H1 (cell line): ENCODE measurements at regions not wholly inside any gene's neighbourhood (a gene's known extent, or its start where the extent isn't known, plus 50 kb on each side); places are given as distances from the start of the nearest gene placed in this dataset.

Experiments
- CTCF ChIA-PET: fragments of 300-600 bp; sonication (Branson Sonifier 250); formaldehyde crosslinking; loops from one replicate; lab custom pipeline; 2021; ENCODE audit not compliant: partially characterized antibody; lab: Charles Lee
- POLR2A ChIA-PET: fragments of 300-600 bp; sonication (Branson Sonifier 250); formaldehyde crosslinking; loops from one replicate; lab custom pipeline; 2021; ENCODE audit warnings: inconsistent platforms; ENCODE audit not compliant: partially characterized antibody; lab: Charles Lee
- DNase-seq, 2 experiments: peaks; one replicate each; pipeline versions ENCODE4 v3.0.0 to v3.0.0-alpha.2; 2010 to 2022; ENCODE audit warnings: low spot score in 2 of 2, low read depth in 1 of 2, mixed read lengths in 1 of 2
- FAIRE-seq: peaks from 2 replicates; lab custom pipeline; 2011; peaks lifted over from hg19 to GRCh38; lab: Jason Lieb, UNC
- H2AFZ ChIP-seq: 2 replicates; pipeline ENCODE4 v1.8.1; 2012; ENCODE audit warnings: low read length, inconsistent platforms
- H2AK5ac ChIP-seq: 2 replicates; pipeline ENCODE4 v1.6.1; 2013; ENCODE audit warnings: low read depth, low read length
- H2BK120ac ChIP-seq: replicated peaks from 2 replicates; pipeline ENCODE3; 2013; ENCODE audit warnings: low read depth, low read length, inconsistent platforms
- H2BK12ac ChIP-seq: 2 replicates; pipeline ENCODE4 v1.6.1; 2013; ENCODE audit warnings: low read depth, low read length
- H2BK15ac ChIP-seq: 2 replicates; pipeline ENCODE4 v1.6.1; 2013; ENCODE audit warnings: low read length
- H2BK20ac ChIP-seq: 2 replicates; pipeline ENCODE4 v1.6.1; 2013; ENCODE audit warnings: low read length
- H2BK5ac ChIP-seq: 2 replicates; pipeline ENCODE4 v1.6.1; 2013; ENCODE audit warnings: low read depth, low read length
- H3K14ac ChIP-seq: 2 replicates; pipeline ENCODE4 v1.6.1; 2013; ENCODE audit warnings: inconsistent platforms; ENCODE audit not compliant: insufficient read length
- H3K18ac ChIP-seq: 2 replicates; pipeline ENCODE4 v1.6.1; 2013; ENCODE audit warnings: low read length; ENCODE audit errors: extremely low read depth
- H3K23ac ChIP-seq: 2 replicates; pipeline ENCODE4 v1.6.1; 2013; ENCODE audit warnings: inconsistent platforms; ENCODE audit not compliant: insufficient read length
- H3K23me2 ChIP-seq: 2 replicates; pipeline ENCODE4 v1.6.1; 2013; ENCODE audit warnings: low read depth, low read length
- H3K27ac ChIP-seq: 2 replicates; pipeline ENCODE4 v1.6.1; 2011; ENCODE audit warnings: low read depth, low read length, inconsistent platforms
- H3K27me3 ChIP-seq, 4 experiments: replicated peaks in 1 of 4; 1 replicate in 1 of 4; 2 replicates in 3 of 4; pipeline versions ENCODE4 v1.6.1 to v1.8.1; 2011 to 2013; ENCODE audit warnings: low read length in 3 of 4, mild to moderate bottlenecking in 3 of 4, inconsistent platforms in 2 of 4, mixed read lengths in 2 of 4, moderate library complexity in 1 of 4; ENCODE audit not compliant: control insufficient read depth in 3 of 4, insufficient read depth in 3 of 4; ENCODE audit errors: extremely low read depth in 1 of 4
- H3K36me3 ChIP-seq, 4 experiments: 2 replicates each; pipeline versions ENCODE4 v1.6.1 to v1.8.1; 2011 to 2013; ENCODE audit warnings: mild to moderate bottlenecking in 4 of 4, low read length in 3 of 4, moderate library complexity in 2 of 4, control low read depth in 1 of 4, inconsistent platforms in 1 of 4; ENCODE audit not compliant: insufficient read depth in 4 of 4, control insufficient read depth in 2 of 4
- H3K4ac ChIP-seq: replicated peaks from 2 replicates; pipeline ENCODE3; 2013; ENCODE audit warnings: low read length, low read depth, mixed read lengths, inconsistent platforms; ENCODE audit not compliant: insufficient read length
- H3K4me1 ChIP-seq, 4 experiments: replicated peaks in 1 of 4; 1 replicate in 1 of 4; 2 replicates in 3 of 4; pipeline versions ENCODE4 v1.6.1 to v1.8.1; 2011 to 2013; ENCODE audit warnings: low read length in 3 of 4, inconsistent platforms in 2 of 4, mixed read lengths in 1 of 4; ENCODE audit not compliant: insufficient read depth in 4 of 4, control insufficient read depth in 3 of 4
- H3K4me2 ChIP-seq, 2 experiments: 2 replicates each; pipeline versions ENCODE4 v1.6.1 to v1.8.1; 2011 to 2013; ENCODE audit warnings: low read depth in 2 of 2, low read length in 2 of 2, control low read depth in 1 of 2, inconsistent platforms in 1 of 2, mild to moderate bottlenecking in 1 of 2; ENCODE audit not compliant: insufficient read depth in 1 of 2
- H3K4me3 ChIP-seq, 4 experiments: fragments of 200-600, 300-600 bp in 1 of 4; sonication (generic), shearing (Covaris generic), sonication (Bioruptor Twin) in 1 of 4; 2 replicates each; pipeline versions ENCODE4 v1.5.1 to v1.8.1; 2011 to 2016; ENCODE audit warnings: low read length in 4 of 4, low read depth in 3 of 4, control low read depth in 2 of 4, inconsistent platforms in 2 of 4, mild to moderate bottlenecking in 2 of 4, mixed read lengths in 1 of 4, moderate library complexity in 1 of 4; ENCODE audit not compliant: insufficient read depth in 2 of 4; ENCODE audit errors: extremely low read depth in 1 of 4
- H3K56ac ChIP-seq: replicated peaks from 2 replicates; pipeline ENCODE3; 2013; ENCODE audit warnings: low read depth, mild to moderate bottlenecking, mixed read lengths, low read length, inconsistent platforms; ENCODE audit not compliant: insufficient read length
- H3K79me1 ChIP-seq: 2 replicates; pipeline ENCODE4 v1.6.1; 2013; ENCODE audit warnings: low read depth, low read length, control low read depth
- H3K79me2 ChIP-seq, 2 experiments: 2 replicates each; pipeline versions ENCODE4 v1.6.1 to v1.8.1; 2012 to 2013; ENCODE audit warnings: low read length in 2 of 2, mild to moderate bottlenecking in 2 of 2, inconsistent platforms in 1 of 2; ENCODE audit not compliant: insufficient read depth in 2 of 2, control insufficient read depth in 1 of 2
- H3K9ac ChIP-seq, 4 experiments: replicated peaks in 1 of 4; 1 replicate in 1 of 4; 2 replicates in 3 of 4; pipeline versions ENCODE4 v1.6.1 to v1.8.1; 2011 to 2013; ENCODE audit warnings: low read depth in 3 of 4, low read length in 3 of 4, control low read depth in 2 of 4, mild to moderate bottlenecking in 2 of 4, moderate library complexity in 2 of 4, inconsistent platforms in 1 of 4; ENCODE audit errors: extremely low read depth in 1 of 4
- H3K9me3 ChIP-seq, 2 experiments: 2 replicates each; pipeline versions ENCODE4 v1.6.1 to v1.8.1; 2012 to 2013; ENCODE audit warnings: mild to moderate bottlenecking in 2 of 2, moderate library complexity in 2 of 2, control low read depth in 1 of 2, inconsistent platforms in 1 of 2, low read depth in 1 of 2, low read length in 1 of 2, mixed read lengths in 1 of 2; ENCODE audit not compliant: insufficient read depth in 2 of 2
- H4K20me1 ChIP-seq, 2 experiments: replicated peaks in 1 of 2; 2 replicates each; pipeline versions ENCODE3 to v1.8.1; 2011 to 2013; ENCODE audit warnings: inconsistent platforms in 2 of 2, low read length in 2 of 2, mild to moderate bottlenecking in 1 of 2; ENCODE audit not compliant: insufficient read depth in 2 of 2, control insufficient read depth in 1 of 2
- H4K5ac ChIP-seq: 2 replicates; pipeline ENCODE4 v1.6.1; 2013; ENCODE audit warnings: low read length, low read depth, mixed read lengths, inconsistent platforms; ENCODE audit not compliant: insufficient read length
- H4K8ac ChIP-seq: 2 replicates; pipeline ENCODE4 v1.8.0; 2013; ENCODE audit warnings: mild to moderate bottlenecking, moderate library complexity, low read length, inconsistent platforms; ENCODE audit not compliant: insufficient read depth; ENCODE audit errors: extremely low read depth
- H4K91ac ChIP-seq: replicated peaks from 2 replicates; pipeline ENCODE3; 2013; ENCODE audit warnings: low read length, mixed read lengths, inconsistent platforms; ENCODE audit not compliant: insufficient read length
- ASH2L ChIP-seq: fragments of 200-600, 300-600 bp; sonication (generic); IDR thresholded peaks from one replicate; pipeline ENCODE4 v1.7.1; 2017; ENCODE audit warnings: low read length
- CHD1 ChIP-seq: IDR thresholded peaks from 2 replicates; pipeline ENCODE4 v1.6.1; 2012; ENCODE audit warnings: low read depth, low read length, improper control_type of control experiment
- GTF2F1 ChIP-seq: IDR thresholded peaks from 2 replicates; pipeline ENCODE4 v1.6.1; 2012; ENCODE audit warnings: low read depth, low read length, improper control_type of control experiment, borderline replicate concordance
- RBBP5 ChIP-seq: IDR thresholded peaks from 2 replicates; pipeline ENCODE4 v1.7.1; 2012; ENCODE audit warnings: low read depth, mild to moderate bottlenecking, inconsistent platforms, low read length, moderate library complexity, borderline replicate concordance
- SP4 ChIP-seq: IDR thresholded peaks from 2 replicates; pipeline ENCODE4 v1.6.1; 2012; ENCODE audit warnings: low read length, inconsistent platforms
- SRF ChIP-seq: IDR thresholded peaks from 2 replicates; pipeline ENCODE4 v1.6.1; 2011; ENCODE audit warnings: mild to moderate bottlenecking, low read depth, low read length, moderate library complexity
- WGBS, 2 experiments: shearing (Covaris generic) in 1 of 2; methylation state at CpG; one replicate each; pipeline versions ENCODE4 v1.1.6 to v1.1.7; 2013 to 2015; ENCODE audit warnings: low lambda C conversion rate in 2 of 2, mixed read lengths in 2 of 2, inconsistent platforms in 1 of 2, low coverage in 1 of 2, missing lambda C conversion rate in 1 of 2; ENCODE audit not compliant: insufficient replicate concordance in 2 of 2, insufficient coverage in 1 of 2, insufficient read length in 1 of 2; ENCODE audit errors: extremely low coverage in 1 of 2, missing lambda C conversion rate in 1 of 2; 5-methylcytosine and 5-hydroxymethylcytosine counted together
- TF ChIP-seq, protein P1 (sequence below): IDR thresholded peaks from 2 replicates; pipeline ENCODE4 v1.6.1; 2012; ENCODE audit warnings: inconsistent platforms

DNA sequence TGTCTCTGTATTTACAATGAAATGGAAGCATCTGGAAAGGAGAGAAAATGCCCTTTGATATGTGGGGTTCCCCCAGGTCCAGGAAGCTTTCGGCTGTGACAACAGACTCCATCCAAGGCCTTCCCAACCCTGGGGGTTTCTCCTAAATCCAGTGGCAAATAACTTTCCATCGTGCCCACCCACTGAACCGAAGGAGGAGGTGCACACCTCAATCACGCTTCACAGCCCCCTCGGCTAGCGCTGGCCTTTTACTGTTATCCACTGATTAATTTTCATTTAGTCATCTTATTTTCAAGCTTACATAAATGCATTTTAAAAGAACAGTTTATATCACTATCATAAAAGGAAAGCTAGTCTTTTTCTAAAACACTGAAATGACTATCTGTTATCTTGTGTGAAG lies 286.8 kb upstream of the ZMIZ1 start:
- no peak overlapping the region for H3K14ac ChIP-seq
- no peak for FAIRE-seq

More for the DNA sequence above, 286.8 kb upstream of the ZMIZ1 start:
- Histone ChIP-seq H2BK120ac (no peak overlapping the region), H4K91ac (no peak overlapping the region), H3K79me1 (no peaks in the 10 kb centered on the region), H3K56ac (no peak overlapping the region), H4K5ac (no peak overlapping the region), H3K79me2 (no peaks in the 10 kb centered on the region), H2AFZ (no peak overlapping the region), H3K9me3 (no peaks in the 10 kb centered on the region; a peak in 1 of 4 replicates), H3K4me3 (no peak overlapping the region), H3K36me3 (no peaks in the 10 kb centered on the region; a peak in 1 of 8 replicates), H3K4me1 (peaks cover 0 to 4% (median 0%) of the 10 kb centered on the region in 4 experiments; a peak in 1 of 7 replicates), H3K9ac (no peak overlapping the region), H3K4ac (no peak overlapping the region), H2BK20ac (no peak overlapping the region), H4K8ac (no peak overlapping the region), H2AK5ac (no peak overlapping the region), H2BK15ac (no peak overlapping the region), H3K4me2 (no peak overlapping the region), H2BK5ac (no peak overlapping the region), H3K27me3 (no peaks in the 10 kb centered on the region), H3K18ac (no peak overlapping the region), H2BK12ac (no peak overlapping the region), H3K23ac (no peak overlapping the region), H4K20me1 (no peaks in the 10 kb centered on the region), H3K27ac (no peak overlapping the region), H3K23me2 (no peaks in the 10 kb centered on the region)
- CTCF ChIA-PET, result interaction anchor here (2.2 kb wide), 1 partner anchor 10 kb away, joined by 10 read pairs; no protein-coding TSS in a partner anchor
- POLR2A ChIA-PET, result interaction anchor here (1.0 kb wide), 1 partner anchor 12 kb away, joined by 3 read pairs; no protein-coding TSS in a partner anchor
- TF ChIP-seq, protein P1, sequence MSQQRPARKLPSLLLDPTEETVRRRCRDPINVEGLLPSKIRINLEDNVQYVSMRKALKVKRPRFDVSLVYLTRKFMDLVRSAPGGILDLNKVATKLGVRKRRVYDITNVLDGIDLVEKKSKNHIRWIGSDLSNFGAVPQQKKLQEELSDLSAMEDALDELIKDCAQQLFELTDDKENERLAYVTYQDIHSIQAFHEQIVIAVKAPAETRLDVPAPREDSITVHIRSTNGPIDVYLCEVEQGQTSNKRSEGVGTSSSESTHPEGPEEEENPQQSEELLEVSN, result no peak
- TF ChIP-seq ASH2L, result no peak
- no peak for TF ChIP-seq GTF2F1
- TF ChIP-seq CHD1, result no peak
- no peak for TF ChIP-seq RBBP5
- no peak for TF ChIP-seq SP4
- TF ChIP-seq SRF, result no peak
- 75% methylated on average over 6 of the region's 6 CpGs; no CpG with 5 or more reads in 1 of the 2 experiments for WGBS, 2 experiments
- no peak for DNase-seq
